ENCODE measurements at regions not wholly inside any gene's neighbourhood (a gene's known extent, or its start where the extent isn't known, plus 50 kb on each side); places are given as distances from the start of the nearest gene placed in this dataset.

GRCh38 chr2:176584333-176584732 is 315.1 kb downstream of the MTX2 start:
- TF ChIP-seq CTCF (IDR thresholded peaks at IDR 0.05), result no peak
- no peak for TF ChIP-seq POLR2A (IDR thresholded peaks at IDR 0.05; ENCODE audit: low read length)
- no peak for TF ChIP-seq RCOR1 (IDR thresholded peaks at IDR 0.05; ENCODE audit: low read depth, low read length)
- TF ChIP-seq RFX5 (IDR thresholded peaks at IDR 0.05), result no peak
- TF ChIP-seq MAFK (IDR thresholded peaks at IDR 0.05; ENCODE audit: partially characterized antibody), result peak; percentile 45
- no peak for TF ChIP-seq HDAC2 (IDR thresholded peaks at IDR 0.05)
- TF ChIP-seq EP300 (IDR thresholded peaks at IDR 0.05), result no peak
- no peak for TF ChIP-seq CBX8 (IDR thresholded peaks at IDR 0.05)

Data from A549 (cell line).